HG03460 (cell line): ENCODE measurements at regions not wholly inside any gene's neighbourhood (a gene's known extent, or its start where the extent isn't known, plus 50 kb on each side); places are given as distances from the start of the nearest gene placed in this dataset.

Experiments used
- ATAC-seq: cut with Tn5 transposase; IDR thresholded peaks from one replicate; pipeline ENCODE4 v1.9.1; 2021; ENCODE audit not compliant: unreplicated experiment

GRCh38 chr13:34430294-34430693 is 511.8 kb upstream of the NBEA start:
- ATAC-seq = no peak

DNA sequence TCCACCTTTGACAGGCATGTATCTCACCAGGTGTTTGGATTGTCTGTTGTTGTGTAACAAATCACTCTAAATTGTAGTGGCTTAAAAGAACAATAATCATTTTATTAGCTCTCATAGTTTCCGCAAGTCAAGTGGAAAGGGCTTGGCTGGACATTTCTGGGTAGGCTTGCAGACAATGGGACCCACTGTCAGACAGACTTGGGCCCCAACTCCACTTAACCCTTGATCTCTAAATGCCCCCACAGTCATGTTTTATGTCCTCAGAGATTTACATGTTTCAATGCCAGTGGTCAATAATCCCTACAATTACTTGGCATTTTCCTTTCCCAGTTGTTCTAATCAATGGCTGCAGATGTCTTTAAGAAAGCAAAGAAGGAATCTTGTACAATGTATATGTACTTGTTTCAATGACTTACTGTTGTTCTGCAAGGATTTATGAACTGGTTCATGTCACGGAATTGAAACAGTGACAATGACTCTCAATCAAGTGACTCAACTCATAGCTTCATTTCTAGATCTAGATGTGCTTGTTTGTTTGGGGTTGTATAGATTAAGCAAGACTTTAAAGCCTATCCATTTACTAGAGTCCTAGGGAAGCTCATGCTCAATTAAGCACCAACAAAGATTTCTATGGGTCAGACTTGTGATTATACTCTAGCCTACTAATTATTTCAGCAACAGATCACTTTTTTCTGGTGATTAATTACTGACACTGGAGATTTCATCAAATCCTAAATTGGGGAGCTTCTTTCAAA is 510.1 kb upstream of the NBEA start:
- no peak for ATAC-seq

- ATAC-seq = no peak
Measured at GRCh38 chr13:34435338-34435737, 506.7 kb upstream of the NBEA start.

DNA sequence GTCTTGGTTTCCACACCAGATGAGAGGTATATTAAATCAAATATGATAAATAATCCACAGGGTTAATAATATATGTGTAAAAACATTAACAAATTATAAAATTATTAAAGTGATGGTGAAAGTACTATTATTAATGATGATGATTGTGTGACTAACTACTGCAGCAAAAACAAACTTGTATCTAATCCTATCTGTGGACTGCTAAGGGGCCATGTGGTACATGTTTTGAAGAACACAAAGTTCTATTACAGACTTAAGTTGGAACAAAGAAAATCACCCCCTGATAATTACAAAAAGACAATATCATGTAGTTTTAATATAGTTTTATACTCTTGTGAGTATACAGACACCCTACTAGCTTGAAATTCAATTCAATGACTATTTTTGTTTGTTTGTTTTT is 504.2 kb upstream of the NBEA start:
- ATAC-seq = no peak

GRCh38 chr13:34452831-34453230 is 489.2 kb upstream of the NBEA start:
- ATAC-seq = no peak

GRCh38 chr13:34458756-34459715 is 483.0 kb upstream of the NBEA start:
- no peak for ATAC-seq

GRCh38 chr13:34459856-34460255 is 482.2 kb upstream of the NBEA start:
- ATAC-seq = no peak

GRCh38 chr13:34462843-34463242 is 479.2 kb upstream of the NBEA start:
- ATAC-seq = no peak

DNA sequence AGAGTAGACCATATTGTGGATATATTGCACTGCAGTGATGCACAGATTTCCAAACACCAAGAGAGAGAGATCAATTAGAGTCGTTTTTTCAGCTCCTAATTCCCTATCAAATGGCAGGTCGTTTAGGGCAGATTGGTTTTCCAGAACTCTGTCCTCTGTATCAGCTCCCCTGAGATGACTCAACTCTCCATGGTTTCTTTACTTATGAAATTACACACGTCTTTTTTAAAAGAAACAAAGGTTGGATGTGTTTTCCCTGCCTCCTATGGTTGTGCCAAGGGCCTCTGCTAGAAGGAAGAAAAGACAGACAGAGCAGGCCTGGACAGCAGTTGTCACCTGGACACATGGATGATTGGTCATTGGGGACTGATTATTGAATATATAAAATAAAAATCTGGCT is 478.1 kb upstream of the NBEA start:
- ATAC-seq = no peak

DNA sequence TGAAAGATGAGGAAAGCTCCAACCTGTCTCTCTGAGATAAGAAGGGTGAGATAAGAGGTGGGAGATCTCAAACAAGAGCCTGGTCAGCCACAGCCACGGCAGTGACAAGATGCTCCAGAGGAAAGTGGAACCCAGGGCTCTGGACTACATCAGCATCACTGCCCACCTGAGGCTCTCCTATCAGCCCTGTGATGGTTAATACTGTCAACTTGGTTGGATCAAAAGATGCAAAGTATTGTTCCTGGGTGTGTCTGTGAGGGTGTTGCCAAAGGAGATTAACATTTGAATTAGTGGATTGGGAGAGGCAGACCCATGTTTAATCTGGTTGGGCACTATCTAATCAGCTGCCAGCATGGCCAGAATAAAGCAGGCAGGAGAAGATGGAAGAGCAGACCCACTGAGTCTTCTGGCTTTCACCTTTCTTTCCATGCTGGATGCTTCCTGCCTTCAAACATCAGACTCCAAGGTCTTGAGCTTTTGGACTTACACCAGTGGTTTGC is 476.6 kb upstream of the NBEA start:
- ATAC-seq = no peak

DNA sequence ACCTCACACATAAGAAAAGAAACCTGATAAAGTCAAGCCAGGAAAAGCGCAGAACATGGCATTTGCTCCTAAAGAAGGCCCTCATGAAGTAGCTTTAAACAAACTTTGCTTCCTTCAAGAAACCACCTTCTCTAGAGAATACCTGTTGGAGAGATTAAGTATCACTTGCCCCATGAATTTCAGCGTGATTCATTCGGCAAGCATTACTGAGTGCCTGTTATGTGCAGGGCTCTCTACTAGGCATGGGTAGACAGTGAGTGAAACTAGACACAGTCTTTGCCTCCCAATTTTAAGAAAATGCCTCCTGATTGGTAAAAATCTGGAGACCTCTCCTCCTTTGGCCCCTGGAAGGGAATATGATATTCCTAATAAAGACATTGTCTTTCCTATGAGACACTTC is 475.8 kb upstream of the NBEA start:
- no peak for ATAC-seq

DNA sequence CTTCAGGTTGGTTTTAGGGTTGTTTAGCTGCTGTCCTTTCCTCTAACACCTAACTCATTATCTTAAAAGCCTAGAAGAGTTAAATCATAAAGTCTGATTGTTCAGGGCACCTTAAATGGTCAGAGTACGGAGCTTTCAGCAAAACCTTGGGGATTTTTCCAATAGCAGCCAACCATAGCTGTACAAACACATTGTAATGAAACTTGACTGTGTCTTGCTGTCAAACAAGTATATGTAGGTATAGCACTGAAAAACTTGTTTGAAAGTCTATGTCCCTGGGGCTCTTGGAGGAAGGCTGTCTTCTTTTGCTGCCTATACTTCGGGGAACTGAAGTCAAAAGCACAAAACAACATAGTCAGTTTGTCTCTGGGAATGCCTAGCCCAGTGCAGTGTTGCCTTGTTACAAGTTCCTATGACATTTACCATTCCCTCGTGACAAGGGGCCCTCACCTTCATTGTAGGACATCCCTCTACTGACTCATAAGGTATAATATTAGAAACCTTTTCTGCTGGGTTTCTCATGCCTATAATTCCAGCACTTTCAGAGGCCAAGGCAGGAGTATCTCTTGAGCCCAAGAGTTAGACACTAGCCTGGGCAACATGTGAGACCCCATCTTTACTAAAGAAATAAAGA is 474.5 kb upstream of the NBEA start:
- ATAC-seq = no peak

DNA sequence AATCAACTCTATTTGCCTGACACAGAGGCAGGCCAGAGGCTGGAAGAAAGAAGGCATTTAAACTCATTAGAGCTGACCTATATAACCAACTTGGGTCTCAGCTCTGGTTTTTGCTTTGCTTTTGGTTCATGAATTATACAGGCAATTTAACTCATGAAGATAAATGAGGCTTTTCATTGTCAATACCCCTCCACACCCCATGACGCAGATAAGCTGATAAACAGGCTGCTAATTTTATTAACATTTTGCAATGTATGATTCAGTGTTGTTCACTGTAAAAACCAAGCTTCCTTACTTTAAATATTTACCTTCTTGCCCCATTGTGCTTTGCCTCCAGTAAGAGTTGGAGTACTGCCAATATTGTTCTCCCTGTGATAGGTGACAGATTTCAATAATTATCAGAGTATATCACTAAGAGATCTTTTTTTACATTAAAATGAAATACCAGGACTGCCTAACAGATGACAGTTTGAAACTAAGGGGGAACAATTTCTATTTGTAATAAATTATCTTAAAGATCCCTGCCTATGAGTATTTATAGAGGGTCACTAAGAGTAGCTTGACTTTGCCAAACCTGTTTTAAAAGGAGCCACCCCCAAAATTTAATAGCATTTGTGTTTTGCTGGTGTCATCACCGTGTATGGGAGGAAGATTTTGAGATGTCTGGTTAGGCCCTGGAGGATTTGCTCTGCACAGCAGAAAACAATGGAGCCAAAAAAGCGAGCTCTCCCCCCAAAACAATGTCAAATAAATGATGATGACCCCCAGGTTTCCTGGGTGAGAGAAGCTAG is 472.7 kb upstream of the NBEA start:
- no peak for ATAC-seq

- no peak for ATAC-seq
Measured at GRCh38 chr13:34474187-34474868, 467.7 kb upstream of the NBEA start.

DNA sequence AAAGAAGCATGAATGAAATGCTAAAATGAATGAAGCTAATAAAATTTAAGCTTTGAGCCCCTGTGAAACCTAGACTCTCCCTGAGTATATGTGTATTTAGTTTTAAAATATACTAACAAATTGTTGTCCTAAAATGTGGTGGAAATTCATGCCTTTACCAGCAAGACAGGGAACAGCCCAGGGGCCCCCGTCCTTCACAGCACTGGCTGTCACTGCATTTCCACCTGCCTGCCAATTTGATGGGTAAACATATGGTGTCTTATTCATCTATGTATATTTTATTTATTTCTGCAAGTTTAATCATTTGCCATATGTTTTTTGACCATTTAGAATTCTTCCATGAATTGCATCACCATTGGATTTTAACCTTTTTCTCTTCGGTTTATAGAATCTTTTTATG is 463.7 kb upstream of the NBEA start:
- no peak for ATAC-seq

DNA sequence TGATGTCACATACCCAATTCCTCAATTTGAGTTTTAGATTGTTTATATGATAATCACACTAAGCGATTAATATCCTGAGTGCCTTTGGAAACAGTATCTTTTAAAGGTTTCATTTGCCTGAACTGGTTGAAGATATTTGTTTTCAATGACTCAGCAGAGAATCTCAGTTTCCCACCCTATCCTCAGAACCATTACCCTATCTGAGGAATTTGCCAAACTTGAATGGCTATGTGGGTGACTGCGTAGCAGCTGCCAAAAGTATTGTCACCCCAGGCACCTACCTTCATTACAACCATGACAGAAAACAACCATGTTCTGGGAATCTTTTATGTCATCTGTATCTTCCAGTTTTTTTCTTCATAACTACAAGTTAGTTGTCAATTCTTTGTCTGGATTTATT is 440.1 kb upstream of the NBEA start:
- no peak for ATAC-seq

DNA sequence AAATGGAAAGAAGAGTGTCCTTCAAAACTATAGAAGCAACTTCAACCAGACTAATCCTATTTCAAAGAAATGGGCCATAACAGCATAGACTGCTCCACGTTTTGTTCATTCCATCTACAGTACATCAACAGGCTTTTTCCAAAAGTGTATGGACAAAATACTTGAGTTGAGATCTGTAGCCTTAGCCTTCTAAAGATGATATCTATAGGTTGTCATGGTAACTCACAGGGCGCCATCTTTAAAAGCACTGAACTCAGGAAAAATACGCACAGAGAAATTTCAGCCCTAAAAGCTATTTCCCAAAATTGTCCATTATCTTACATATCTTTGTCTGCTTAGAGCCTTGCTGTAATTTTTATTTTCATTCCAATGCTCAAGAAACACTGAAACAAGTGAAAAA is 439.4 kb upstream of the NBEA start:
- ATAC-seq = no peak

GRCh38 chr13:34506796-34507195 is 435.3 kb upstream of the NBEA start:
- ATAC-seq = no peak

- ATAC-seq = no peak
Measured at GRCh38 chr13:34507630-34508029, 434.4 kb upstream of the NBEA start.

DNA sequence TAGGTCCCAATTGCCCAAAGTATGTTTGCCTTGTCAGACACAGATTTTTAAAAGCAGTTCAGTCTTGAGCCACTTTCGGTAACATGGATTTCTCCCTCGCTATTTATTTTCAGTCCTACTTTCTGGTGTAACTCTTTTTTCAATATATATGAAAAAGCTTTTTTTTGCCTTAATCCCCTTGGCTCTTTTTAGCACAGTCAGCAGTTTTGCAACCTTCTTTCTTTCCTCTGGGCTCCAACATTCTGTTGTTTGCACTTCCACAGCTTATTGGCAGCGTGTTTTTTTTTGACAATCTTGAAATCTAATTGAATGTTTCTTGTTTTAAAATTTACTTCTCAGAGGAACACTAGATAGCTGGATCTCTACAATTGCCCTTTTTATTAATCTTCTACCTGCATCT is 429.3 kb upstream of the NBEA start:
- no peak for ATAC-seq
